ENCODE measurements at regions not wholly inside any gene's neighbourhood (a gene's known extent, or its start where the extent isn't known, plus 50 kb on each side); places are given as distances from the start of the nearest gene placed in this dataset.

- Histone ChIP-seq H3K4me1 (ENCODE audit: control insufficient read depth, insufficient read depth, low read length) (no peaks in the 10 kb centered on the region), H3K36me3 (ENCODE audit: control insufficient read depth, insufficient read depth, low read length) (no peaks in the 10 kb centered on the region), H3K9me3 (ENCODE audit: control insufficient read depth, insufficient read depth, low read length) (peaks cover 5% of the 10 kb centered on the region), H3K4me3 (ENCODE audit: low read depth, low read length) (no peak overlapping the region), H3K9ac (ENCODE audit: low read depth, low read length) (no peak overlapping the region), H3K27ac (ENCODE audit: low read depth, low read length) (no peak overlapping the region), H3K27me3 (ENCODE audit: control insufficient read depth, insufficient read depth, low read length) (no peaks in the 10 kb centered on the region)
These were observed 163.8 kb upstream of the CTNNB1 start for GRCh38 chr3:41035456-41036022.

DNA sequence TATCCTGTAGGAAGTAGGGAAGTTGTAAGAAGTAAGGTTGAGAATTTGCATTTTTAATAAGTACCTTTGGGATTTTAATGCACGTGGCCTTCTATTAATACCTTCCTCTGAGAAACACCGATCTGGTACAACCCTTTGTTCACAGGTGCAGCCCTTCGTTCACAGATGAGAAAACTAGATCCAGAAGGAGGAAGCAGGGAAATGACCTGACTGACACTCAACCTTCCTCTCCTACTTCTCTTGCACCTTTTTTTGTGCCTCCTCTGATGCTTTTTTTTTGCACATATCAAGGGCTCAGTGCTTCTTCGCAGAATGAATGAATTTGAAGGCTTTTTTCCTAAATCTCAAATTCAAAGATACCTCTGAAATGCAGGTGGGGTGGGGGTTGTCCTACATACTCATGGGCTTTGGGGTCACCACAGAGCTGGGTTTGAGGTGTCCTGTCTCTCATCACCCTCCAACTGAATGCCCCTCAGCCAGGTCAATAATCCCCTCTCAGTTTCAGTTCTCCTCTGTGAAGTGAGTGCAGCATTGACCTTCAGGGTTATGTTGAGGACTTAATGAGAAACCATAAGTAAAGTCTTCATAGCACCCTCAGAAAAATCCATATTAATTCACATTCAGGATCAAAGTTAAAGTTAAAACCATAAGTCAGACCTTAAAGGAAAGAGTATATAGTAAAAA lies 161.5 kb upstream of the CTNNB1 start:
- H3K9ac ChIP-seq (ENCODE audit: low read depth, low read length) = no peak overlapping the region
- H3K27me3 ChIP-seq (ENCODE audit: control insufficient read depth, insufficient read depth, low read length) = no peaks in the 10 kb centered on the region

DNA sequence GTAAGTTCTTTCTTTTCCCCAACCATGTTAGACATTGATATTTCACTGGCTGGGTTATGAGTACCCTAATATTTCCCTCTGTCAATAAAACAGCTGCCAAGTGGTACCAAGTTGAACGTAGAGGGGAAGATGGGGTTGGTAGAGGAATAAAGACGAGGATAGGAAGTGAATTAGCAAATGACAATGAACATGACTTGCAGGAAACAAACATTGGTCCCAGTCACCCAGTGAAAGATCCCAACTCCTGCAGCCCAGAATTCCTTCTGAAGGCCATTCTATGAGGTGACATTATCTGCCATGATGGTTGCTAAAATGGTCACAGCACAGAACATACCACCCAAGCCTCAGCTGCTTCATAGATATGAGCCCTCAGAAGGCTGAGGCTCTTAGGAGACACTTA lies 159.0 kb upstream of the CTNNB1 start:
- Histone ChIP-seq H3K4me3 (ENCODE audit: low read depth, low read length) (no peak overlapping the region), H3K27me3 (ENCODE audit: control insufficient read depth, insufficient read depth, low read length) (no peaks in the 10 kb centered on the region), H3K9me3 (ENCODE audit: control insufficient read depth, insufficient read depth, low read length) (no peaks in the 10 kb centered on the region), H3K36me3 (ENCODE audit: control insufficient read depth, insufficient read depth, low read length) (no peaks in the 10 kb centered on the region), H3K9ac (ENCODE audit: low read depth, low read length) (no peak overlapping the region), H3K4me1 (ENCODE audit: control insufficient read depth, insufficient read depth, low read length) (no peaks in the 10 kb centered on the region), H3K27ac (ENCODE audit: low read depth, low read length) (no peak overlapping the region)

More for the DNA sequence above, 161.5 kb upstream of the CTNNB1 start:
- H3K36me3 ChIP-seq (ENCODE audit: control insufficient read depth, insufficient read depth, low read length) = no peaks in the 10 kb centered on the region
- no peaks in the 10 kb centered on the region for H3K4me1 ChIP-seq (ENCODE audit: control insufficient read depth, insufficient read depth, low read length)
- no peak overlapping the region for H3K4me3 ChIP-seq (ENCODE audit: low read depth, low read length)
- H3K27ac ChIP-seq (ENCODE audit: low read depth, low read length) = no peak overlapping the region
- peaks cover 5% of the 10 kb centered on the region for H3K9me3 ChIP-seq (ENCODE audit: control insufficient read depth, insufficient read depth, low read length)

DNA sequence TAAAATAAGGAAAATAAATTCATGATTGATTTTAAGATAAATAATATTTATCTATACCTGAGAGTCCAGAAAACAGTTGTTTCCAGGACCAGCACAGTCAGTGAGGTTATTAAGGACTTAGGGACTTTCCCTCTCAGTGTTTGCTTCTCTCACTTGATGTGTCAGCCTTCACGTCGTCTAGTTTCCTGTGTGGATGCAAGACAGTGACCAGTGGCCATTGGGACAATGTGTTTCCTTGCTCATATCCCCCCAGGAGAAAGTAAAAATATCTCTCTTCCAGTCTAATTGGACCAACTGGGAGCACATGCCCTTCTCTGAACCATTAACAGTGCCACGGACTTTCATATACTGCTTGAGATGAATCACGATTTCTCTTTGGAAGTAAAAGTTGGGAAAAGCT lies 157.8 kb upstream of the CTNNB1 start:
- no peaks in the 10 kb centered on the region for H3K27me3 ChIP-seq (ENCODE audit: control insufficient read depth, insufficient read depth, low read length)
- peaks cover 5% of the 10 kb centered on the region for H3K4me1 ChIP-seq (ENCODE audit: control insufficient read depth, insufficient read depth, low read length)
- no peak overlapping the region for H3K4me3 ChIP-seq (ENCODE audit: low read depth, low read length)
- no peak overlapping the region for H3K9ac ChIP-seq (ENCODE audit: low read depth, low read length)
- no peaks in the 10 kb centered on the region for H3K9me3 ChIP-seq (ENCODE audit: control insufficient read depth, insufficient read depth, low read length)
- no peak overlapping the region for H3K27ac ChIP-seq (ENCODE audit: low read depth, low read length)
- no peaks in the 10 kb centered on the region for H3K36me3 ChIP-seq (ENCODE audit: control insufficient read depth, insufficient read depth, low read length)

- H3K9ac ChIP-seq (ENCODE audit: low read depth, low read length) = no peak overlapping the region
- no peaks in the 10 kb centered on the region for H3K27me3 ChIP-seq (ENCODE audit: control insufficient read depth, insufficient read depth, low read length)
These were observed 157.4 kb upstream of the CTNNB1 start for GRCh38 chr3:41041899-41042298.

GRCh38 chr3:41044523-41044922 lies 154.8 kb upstream of the CTNNB1 start:
- no peak overlapping the region for H3K27ac ChIP-seq (ENCODE audit: low read depth, low read length)
- peaks cover 3% of the 10 kb centered on the region; the same call in 1 of the 2 replicates for H3K9me3 ChIP-seq (ENCODE audit: control insufficient read depth, insufficient read depth, low read length)
- H3K36me3 ChIP-seq (ENCODE audit: control insufficient read depth, insufficient read depth, low read length) = no peaks in the 10 kb centered on the region
- H3K4me3 ChIP-seq (ENCODE audit: low read depth, low read length) = no peak overlapping the region
- H3K9ac ChIP-seq (ENCODE audit: low read depth, low read length) = no peak overlapping the region
- H3K4me1 ChIP-seq (ENCODE audit: control insufficient read depth, insufficient read depth, low read length) = peaks cover 5% of the 10 kb centered on the region
- H3K27me3 ChIP-seq (ENCODE audit: control insufficient read depth, insufficient read depth, low read length) = no peaks in the 10 kb centered on the region

More at GRCh38 chr3:41041899-41042298, 157.4 kb upstream of the CTNNB1 start:
- Histone ChIP-seq H3K27ac (ENCODE audit: low read depth, low read length) (no peak overlapping the region), H3K4me3 (ENCODE audit: low read depth, low read length) (no peak overlapping the region), H3K4me1 (ENCODE audit: control insufficient read depth, insufficient read depth, low read length) (peaks cover 5% of the 10 kb centered on the region), H3K36me3 (ENCODE audit: control insufficient read depth, insufficient read depth, low read length) (no peaks in the 10 kb centered on the region), H3K9me3 (ENCODE audit: control insufficient read depth, insufficient read depth, low read length) (no peaks in the 10 kb centered on the region)

- Histone ChIP-seq H3K4me3 (ENCODE audit: low read depth, low read length) (no peak overlapping the region), H3K4me1 (ENCODE audit: control insufficient read depth, insufficient read depth, low read length) (peaks cover 5% of the 10 kb centered on the region), H3K27ac (ENCODE audit: low read depth, low read length) (no peak overlapping the region)
These were observed 153.8 kb upstream of the CTNNB1 start for GRCh38 chr3:41045491-41045890.

GRCh38 chr3:41050144-41050543 lies 149.2 kb upstream of the CTNNB1 start:
- peaks cover 3% of the 10 kb centered on the region; the same call in 1 of the 2 replicates for H3K9me3 ChIP-seq (ENCODE audit: control insufficient read depth, insufficient read depth, low read length)
- no peak overlapping the region for H3K9ac ChIP-seq (ENCODE audit: low read depth, low read length)
- H3K27me3 ChIP-seq (ENCODE audit: control insufficient read depth, insufficient read depth, low read length) = no peaks in the 10 kb centered on the region
- H3K36me3 ChIP-seq (ENCODE audit: control insufficient read depth, insufficient read depth, low read length) = no peaks in the 10 kb centered on the region
- H3K4me3 ChIP-seq (ENCODE audit: low read depth, low read length) = no peak overlapping the region
- H3K27ac ChIP-seq (ENCODE audit: low read depth, low read length) = no peak overlapping the region
- H3K4me1 ChIP-seq (ENCODE audit: control insufficient read depth, insufficient read depth, low read length) = peaks cover 5% of the 10 kb centered on the region

More at GRCh38 chr3:41045491-41045890, 153.8 kb upstream of the CTNNB1 start:
- peaks cover 3% of the 10 kb centered on the region; the same call in 1 of the 2 replicates for H3K9me3 ChIP-seq (ENCODE audit: control insufficient read depth, insufficient read depth, low read length)
- no peak overlapping the region for H3K9ac ChIP-seq (ENCODE audit: low read depth, low read length)
- H3K36me3 ChIP-seq (ENCODE audit: control insufficient read depth, insufficient read depth, low read length) = no peaks in the 10 kb centered on the region
- no peaks in the 10 kb centered on the region for H3K27me3 ChIP-seq (ENCODE audit: control insufficient read depth, insufficient read depth, low read length)

DNA sequence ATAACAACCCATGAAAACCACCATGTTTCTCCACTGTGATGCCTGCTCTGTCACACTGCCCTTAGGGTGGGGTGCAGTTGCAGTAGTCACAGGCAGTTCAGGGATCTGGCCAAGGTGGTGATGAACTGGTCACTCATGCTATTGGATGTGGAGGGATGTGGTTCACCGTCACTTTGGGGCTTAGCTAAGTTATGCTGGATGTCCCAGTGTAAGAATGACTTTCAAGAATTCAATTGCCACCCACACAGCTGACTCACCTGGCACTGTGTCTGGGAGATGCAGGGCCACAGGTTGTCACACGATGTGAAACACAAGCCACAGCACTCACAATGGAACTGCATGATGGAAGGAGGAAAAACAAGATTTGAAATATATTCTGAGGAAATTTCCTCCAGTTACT lies 146.1 kb upstream of the CTNNB1 start:
- Histone ChIP-seq H3K36me3 (ENCODE audit: control insufficient read depth, insufficient read depth, low read length) (no peaks in the 10 kb centered on the region), H3K4me1 (ENCODE audit: control insufficient read depth, insufficient read depth, low read length) (no peaks in the 10 kb centered on the region), H3K9me3 (ENCODE audit: control insufficient read depth, insufficient read depth, low read length) (no peaks in the 10 kb centered on the region), H3K9ac (ENCODE audit: low read depth, low read length) (no peak overlapping the region), H3K27me3 (ENCODE audit: control insufficient read depth, insufficient read depth, low read length) (no peaks in the 10 kb centered on the region), H3K27ac (ENCODE audit: low read depth, low read length) (no peak overlapping the region), H3K4me3 (ENCODE audit: low read depth, low read length) (no peak overlapping the region)

GRCh38 chr3:41060106-41060505 lies 139.2 kb upstream of the CTNNB1 start:
- Histone ChIP-seq H3K4me1 (ENCODE audit: control insufficient read depth, insufficient read depth, low read length) (no peaks in the 10 kb centered on the region), H3K4me3 (ENCODE audit: low read depth, low read length) (no peak overlapping the region), H3K9me3 (ENCODE audit: control insufficient read depth, insufficient read depth, low read length) (no peaks in the 10 kb centered on the region), H3K27me3 (ENCODE audit: control insufficient read depth, insufficient read depth, low read length) (no peaks in the 10 kb centered on the region), H3K36me3 (ENCODE audit: control insufficient read depth, insufficient read depth, low read length) (no peaks in the 10 kb centered on the region), H3K27ac (ENCODE audit: low read depth, low read length) (no peak overlapping the region), H3K9ac (ENCODE audit: low read depth, low read length) (no peak overlapping the region)

GRCh38 chr3:41064070-41064469 lies 135.2 kb upstream of the CTNNB1 start:
- Histone ChIP-seq H3K9me3 (ENCODE audit: control insufficient read depth, insufficient read depth, low read length) (no peaks in the 10 kb centered on the region), H3K4me3 (ENCODE audit: low read depth, low read length) (no peak overlapping the region), H3K27me3 (ENCODE audit: control insufficient read depth, insufficient read depth, low read length) (no peaks in the 10 kb centered on the region), H3K27ac (ENCODE audit: low read depth, low read length) (no peak overlapping the region), H3K9ac (ENCODE audit: low read depth, low read length) (no peak overlapping the region), H3K4me1 (ENCODE audit: control insufficient read depth, insufficient read depth, low read length) (no peaks in the 10 kb centered on the region), H3K36me3 (ENCODE audit: control insufficient read depth, insufficient read depth, low read length) (no peaks in the 10 kb centered on the region)
